WI38 (cell line): ENCODE measurements at regions not wholly inside any gene's neighbourhood (a gene's known extent, or its start where the extent isn't known, plus 50 kb on each side); places are given as distances from the start of the nearest gene placed in this dataset.

Experiments
- H3K4me3 ChIP-seq: 2 replicates; pipeline ENCODE4 v1.5.1; 2011; ENCODE audit warnings: low read depth, mild to moderate bottlenecking, control low read depth, low read length
- CTCF ChIP-seq: IDR thresholded peaks from 2 replicates; pipeline ENCODE4 v1.5.1; 2012; ENCODE audit warnings: low read depth, mild to moderate bottlenecking, control low read depth, low read length

GRCh38 chr2:240295256-240296103 lies 140.0 kb upstream of the GPC1 start:
- TF ChIP-seq CTCF = no peak
- H3K4me3 ChIP-seq = no peak overlapping the region

- TF ChIP-seq CTCF = no peak
- H3K4me3 ChIP-seq = no peak overlapping the region
These were observed 139.4 kb upstream of the GPC1 start for GRCh38 chr2:240296104-240296406.

- no peak for TF ChIP-seq CTCF
These were observed 138.8 kb upstream of the GPC1 start for GRCh38 chr2:240296476-240297255.

GRCh38 chr2:240297256-240298116 lies 138.0 kb upstream of the GPC1 start:
- H3K4me3 ChIP-seq = no peak overlapping the region
- TF ChIP-seq CTCF = no peak

More at GRCh38 chr2:240296476-240297255, 138.8 kb upstream of the GPC1 start:
- H3K4me3 ChIP-seq = no peak overlapping the region

- H3K4me3 ChIP-seq = no peak overlapping the region
- no peak for TF ChIP-seq CTCF
These were observed 137.2 kb upstream of the GPC1 start for GRCh38 chr2:240298117-240298790.

- H3K4me3 ChIP-seq = no peak overlapping the region
- TF ChIP-seq CTCF = no peak
These were observed 136.4 kb upstream of the GPC1 start for GRCh38 chr2:240298803-240299709.
